ENCODE measurements at regions not wholly inside any gene's neighbourhood (a gene's known extent, or its start where the extent isn't known, plus 50 kb on each side); places are given as distances from the start of the nearest gene placed in this dataset.

- no peak for DNase-seq (ENCODE audit: low read depth)
These were observed 484.3 kb upstream of the SEMA3A start for GRCh38 chr7:84678841-84679240.

- peak; percentile 41 for DNase-seq (ENCODE audit: low read depth)
These were observed 482.6 kb upstream of the SEMA3A start for GRCh38 chr7:84677117-84677732.

GRCh38 chr7:84675633-84676034 lies 481.0 kb upstream of the SEMA3A start:
- no peak for DNase-seq (ENCODE audit: low read depth)

- DNase-seq (ENCODE audit: low read depth), result no peak
These were observed 479.8 kb upstream of the SEMA3A start for GRCh38 chr7:84674236-84674913.

GRCh38 chr7:84669177-84669732 lies 474.7 kb upstream of the SEMA3A start:
- DNase-seq (ENCODE audit: low read depth), result no peak

GRCh38 chr7:84668116-84668515 lies 473.5 kb upstream of the SEMA3A start:
- no peak for DNase-seq (ENCODE audit: low read depth)

- no peak for DNase-seq (ENCODE audit: low read depth)
These were observed 472.1 kb upstream of the SEMA3A start for GRCh38 chr7:84666651-84667050.

GRCh38 chr7:84665339-84665738 lies 470.8 kb upstream of the SEMA3A start:
- no peak for DNase-seq (ENCODE audit: low read depth)

GRCh38 chr7:84664626-84665025 lies 470.0 kb upstream of the SEMA3A start:
- DNase-seq (ENCODE audit: low read depth), result no peak

- no peak for DNase-seq (ENCODE audit: low read depth)
These were observed 468.6 kb upstream of the SEMA3A start for GRCh38 chr7:84663224-84663623.

- DNase-seq (ENCODE audit: low read depth), result no peak
These were observed 463.7 kb upstream of the SEMA3A start for GRCh38 chr7:84658286-84658685.

GRCh38 chr7:84654273-84654672 lies 459.7 kb upstream of the SEMA3A start:
- DNase-seq (ENCODE audit: low read depth), result no peak

GRCh38 chr7:84651876-84652275 lies 457.3 kb upstream of the SEMA3A start:
- no peak for DNase-seq (ENCODE audit: low read depth)

- peak; percentile 70 for DNase-seq (ENCODE audit: low read depth)
These were observed 453.5 kb upstream of the SEMA3A start for GRCh38 chr7:84647797-84648757.

GRCh38 chr7:84642611-84643010 lies 448.0 kb upstream of the SEMA3A start:
- DNase-seq (ENCODE audit: low read depth), result no peak

GRCh38 chr7:84640637-84641036 lies 446.0 kb upstream of the SEMA3A start:
- no peak for DNase-seq (ENCODE audit: low read depth)

- no peak for DNase-seq (ENCODE audit: low read depth)
These were observed 443.7 kb upstream of the SEMA3A start for GRCh38 chr7:84638339-84638697.

GRCh38 chr7:84637568-84638338 lies 443.2 kb upstream of the SEMA3A start:
- DNase-seq (ENCODE audit: low read depth), result peak; percentile 45

GRCh38 chr7:84631913-84632312 lies 437.3 kb upstream of the SEMA3A start:
- no peak for DNase-seq (ENCODE audit: low read depth)

GRCh38 chr7:84629640-84630318 lies 435.2 kb upstream of the SEMA3A start:
- no peak for DNase-seq (ENCODE audit: low read depth)

GRCh38 chr7:84629216-84629615 lies 434.6 kb upstream of the SEMA3A start:
- no peak for DNase-seq (ENCODE audit: low read depth)

All from GM04504 (cell line).